Muscle layer of colon (tissue), 2 donors: ENCODE measurements at regions not wholly inside any gene's neighbourhood (a gene's known extent, or its start where the extent isn't known, plus 50 kb on each side); places are given as distances from the start of the nearest gene placed in this dataset.
"Not testable (repeated sequence)": the region's sequence is repeated elsewhere in the genome, so short reads cannot be mapped to it uniquely, and the experiment has no call there.

Experiments
- H3K27ac ChIP-seq: one replicate; pipeline ENCODE4 v1.7.0; 2013; ENCODE audit warnings: low read depth, mild to moderate bottlenecking, low read length, moderate library complexity
- H3K27me3 ChIP-seq, 2 donors: one replicate each; pipeline ENCODE4 v1.7.0; 2013; ENCODE audit warnings: low read length in 2 of 2, mild to moderate bottlenecking in 2 of 2; ENCODE audit not compliant: insufficient read depth in 2 of 2, control insufficient read depth in 1 of 2
- H3K36me3 ChIP-seq: one replicate; pipeline ENCODE4 v1.7.0; 2013; ENCODE audit warnings: mild to moderate bottlenecking, low read length; ENCODE audit not compliant: insufficient read depth
- H3K4me1 ChIP-seq: one replicate; pipeline ENCODE4 v1.7.0; 2013; ENCODE audit warnings: mild to moderate bottlenecking, low read length; ENCODE audit not compliant: insufficient read depth
- H3K4me3 ChIP-seq, 2 donors: one replicate each; pipeline ENCODE4 v1.7.0; 2013; ENCODE audit warnings: low read length in 2 of 2, low read depth in 1 of 2, mild to moderate bottlenecking in 1 of 2, moderate library complexity in 1 of 2
- H3K9ac ChIP-seq: one replicate; pipeline ENCODE4 v1.7.0; 2013; ENCODE audit warnings: low read length
- H3K9me3 ChIP-seq: one replicate; pipeline ENCODE4 v1.7.0; 2013; ENCODE audit warnings: mild to moderate bottlenecking, low read length
- donor health status: abdominal sarcoma.
- donor health status: Adenocarcinoma of cecum.

- Histone ChIP-seq H3K4me1 (peaks cover 4% of the 10 kb centered on the region), H3K36me3 (no peaks in the 10 kb centered on the region), H3K9ac (no peak overlapping the region), H3K27me3 (no peaks in the 10 kb centered on the region), H3K4me3 (no peak overlapping the region), H3K9me3 (no peaks in the 10 kb centered on the region), H3K27ac (no peak overlapping the region)
These were observed 85.7 kb downstream of the GLUL start for GRCh38 chr1:182305861-182306260.

DNA sequence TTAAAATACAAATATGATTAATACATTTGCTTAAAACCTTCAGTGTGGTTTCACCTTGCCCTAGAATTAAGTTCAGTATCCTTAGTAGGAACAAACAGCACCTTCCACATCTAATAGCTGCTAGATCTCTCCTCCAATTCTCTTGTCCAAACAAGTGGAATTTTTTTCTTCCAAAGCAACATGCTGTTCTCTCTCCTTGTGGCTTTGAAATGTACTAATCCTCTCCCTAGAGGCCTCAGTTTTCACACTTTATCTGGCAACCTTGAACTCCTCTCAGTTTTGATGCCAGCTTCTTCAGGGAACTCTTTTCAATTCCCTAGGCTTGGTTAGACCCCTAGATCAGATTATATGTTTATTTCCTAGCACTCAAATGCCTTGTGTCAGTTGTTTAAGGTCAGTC is 87.0 kb downstream of the GLUL start:
- no peaks in the 10 kb centered on the region for H3K27me3 ChIP-seq
- H3K9me3 ChIP-seq, result no peaks in the 10 kb centered on the region
- H3K4me1 ChIP-seq, result peaks cover 4% of the 10 kb centered on the region
- H3K4me3 ChIP-seq, result no peak overlapping the region
- H3K36me3 ChIP-seq, result no peaks in the 10 kb centered on the region
- no peak overlapping the region for H3K9ac ChIP-seq
- no peak overlapping the region for H3K27ac ChIP-seq

DNA sequence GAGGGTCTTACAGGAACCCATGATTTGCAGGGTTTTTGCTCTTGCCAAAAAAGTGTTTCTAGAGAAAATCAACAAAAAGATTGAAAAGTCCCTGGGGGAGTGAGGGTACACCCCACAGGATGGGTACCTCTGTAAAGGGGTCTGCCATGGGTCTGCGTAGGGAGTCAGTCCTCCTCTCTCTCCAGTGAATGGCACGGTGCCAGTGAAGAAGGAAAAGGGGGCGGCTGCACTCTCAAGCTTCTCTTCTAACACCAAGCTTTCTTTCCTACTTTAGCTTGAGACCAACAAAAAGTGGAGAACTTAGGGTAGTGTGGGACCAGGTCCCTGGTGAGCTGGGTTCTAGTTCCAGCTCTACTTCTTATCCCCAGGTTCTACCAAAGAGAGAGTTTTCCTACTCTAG is 87.4 kb downstream of the GLUL start:
- H3K27me3 ChIP-seq, result no peaks in the 10 kb centered on the region
- H3K4me3 ChIP-seq, result no peak overlapping the region
- H3K27ac ChIP-seq, result no peak overlapping the region
- no peaks in the 10 kb centered on the region for H3K9me3 ChIP-seq
- no peaks in the 10 kb centered on the region for H3K36me3 ChIP-seq
- H3K4me1 ChIP-seq, result peaks cover 4% of the 10 kb centered on the region
- H3K9ac ChIP-seq, result no peak overlapping the region

DNA sequence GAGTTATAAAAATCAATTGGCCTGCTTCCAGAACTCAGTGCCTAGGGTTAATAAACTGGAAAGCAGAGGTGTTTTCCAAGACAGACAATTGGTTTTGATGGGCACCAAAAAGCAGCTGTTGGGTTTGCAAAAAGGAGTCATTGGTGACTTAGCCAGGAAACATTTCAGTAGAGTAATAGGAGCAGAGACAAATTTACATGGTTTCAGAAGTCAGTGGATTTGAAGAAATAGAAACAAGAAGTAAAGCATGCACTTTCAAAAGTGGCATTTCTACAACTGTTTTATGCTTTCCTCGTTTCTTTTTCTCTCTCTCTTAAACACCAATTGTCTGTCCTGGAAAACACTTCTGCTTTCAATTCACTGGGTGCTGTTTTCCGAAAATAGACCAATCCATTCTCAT is 87.8 kb downstream of the GLUL start:
- H3K4me3 ChIP-seq, result no peak overlapping the region
- H3K27ac ChIP-seq, result no peak overlapping the region
- H3K9ac ChIP-seq, result no peak overlapping the region
- no peaks in the 10 kb centered on the region for H3K9me3 ChIP-seq
- no peaks in the 10 kb centered on the region for H3K27me3 ChIP-seq
- no peaks in the 10 kb centered on the region for H3K36me3 ChIP-seq
- H3K4me1 ChIP-seq, result peaks cover 4% of the 10 kb centered on the region

DNA sequence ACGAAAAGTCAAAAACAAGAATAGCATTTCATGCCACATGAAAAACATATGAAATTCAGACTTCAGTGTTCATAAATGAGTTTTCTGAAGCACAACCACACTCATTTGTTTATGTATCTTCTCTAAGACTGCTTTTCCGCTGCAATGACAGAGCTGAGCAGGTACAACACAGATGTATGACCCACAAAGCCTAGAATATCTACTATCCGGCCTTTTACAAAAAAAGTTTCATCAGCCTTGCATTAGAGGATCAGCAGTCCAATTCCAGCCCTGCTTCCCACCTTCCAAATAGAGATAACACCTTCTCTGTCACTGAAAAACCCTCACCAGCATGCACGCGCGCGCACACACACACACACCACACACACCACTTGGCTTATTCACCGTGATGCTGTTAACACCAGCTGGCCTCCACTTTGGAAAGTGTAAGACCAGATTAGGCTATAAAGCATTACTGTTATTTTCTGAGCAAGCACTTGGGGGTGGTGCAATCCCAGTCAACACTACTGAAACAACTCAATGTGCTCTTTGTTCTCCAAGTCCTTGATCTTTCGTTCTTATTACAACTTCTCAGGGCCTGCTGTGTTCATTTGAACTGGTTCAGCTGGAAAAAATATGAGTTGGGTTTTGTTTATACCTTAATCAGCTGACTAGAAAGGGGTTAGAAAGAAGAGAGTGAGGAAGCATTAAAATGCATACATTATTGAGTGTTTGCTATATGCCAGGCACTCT is 90.0 kb downstream of the GLUL start:
- H3K27me3 ChIP-seq, result no peaks in the 10 kb centered on the region
- H3K4me3 ChIP-seq, result no peak overlapping the region
- H3K36me3 ChIP-seq, result no peaks in the 10 kb centered on the region
- H3K9me3 ChIP-seq, result no peaks in the 10 kb centered on the region
- no peak overlapping the region for H3K27ac ChIP-seq
- H3K4me1 ChIP-seq, result peaks cover 4% of the 10 kb centered on the region
- H3K9ac ChIP-seq, result no peak overlapping the region

- Histone ChIP-seq H3K9ac (no peak overlapping the region), H3K27ac (no peak overlapping the region)
These were observed 90.6 kb downstream of the GLUL start for GRCh38 chr1:182301026-182301436.

DNA sequence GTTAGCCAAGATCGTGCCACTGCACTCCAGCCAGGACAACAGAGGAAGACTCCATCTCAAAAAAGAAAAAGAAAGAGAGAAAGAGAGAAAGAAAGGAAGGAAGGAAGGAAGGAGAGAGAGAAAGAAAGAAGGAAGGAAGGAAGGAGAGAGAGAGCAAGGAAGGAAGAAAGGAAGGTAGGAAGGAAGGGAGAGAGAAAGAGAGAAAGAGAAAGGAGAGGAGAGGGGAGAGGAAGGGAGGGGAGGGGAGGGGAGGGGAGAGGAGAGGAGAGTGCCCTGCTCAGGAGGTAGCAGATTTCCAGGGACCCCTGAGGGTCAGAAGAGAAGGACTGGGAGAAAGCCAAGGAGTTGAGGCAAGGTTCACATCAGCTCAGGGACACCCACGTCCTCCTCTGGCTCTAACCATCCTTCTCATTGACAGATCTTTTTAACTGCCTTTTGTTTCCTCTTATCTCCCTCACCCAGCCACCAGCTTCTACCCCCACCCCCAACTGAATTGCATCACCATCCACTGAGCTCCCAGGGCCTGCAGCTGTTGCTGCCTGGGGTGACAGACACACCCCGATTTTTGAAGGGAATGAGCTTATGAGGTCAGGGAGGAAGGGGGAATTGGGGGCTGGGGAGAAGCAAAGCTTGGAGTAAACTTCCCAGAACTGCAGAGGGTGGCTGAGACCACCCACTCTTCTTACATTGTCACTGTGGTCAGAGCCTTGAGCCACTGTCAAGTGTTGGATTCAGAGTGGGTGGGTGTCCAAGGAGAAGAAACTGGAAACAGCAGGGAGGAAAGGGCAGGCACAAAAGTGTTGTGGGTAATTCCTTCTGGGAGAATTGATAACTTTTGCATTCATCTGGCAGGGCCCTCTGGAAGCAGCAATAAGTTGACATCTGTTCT is 91.6 kb downstream of the GLUL start:
- Histone ChIP-seq H3K9me3 (no peaks in the 10 kb centered on the region), H3K4me3 (no peak overlapping the region), H3K27ac (no peak overlapping the region), H3K36me3 (no peaks in the 10 kb centered on the region), H3K27me3 (no peaks in the 10 kb centered on the region), H3K9ac (no peak overlapping the region), H3K4me1 (peaks cover 4% of the 10 kb centered on the region)

More at GRCh38 chr1:182301026-182301436, 90.6 kb downstream of the GLUL start:
- Histone ChIP-seq H3K27me3 (no peaks in the 10 kb centered on the region), H3K9me3 (no peaks in the 10 kb centered on the region), H3K4me3 (no peak overlapping the region), H3K36me3 (no peaks in the 10 kb centered on the region), H3K4me1 (peaks cover 4% of the 10 kb centered on the region)

DNA sequence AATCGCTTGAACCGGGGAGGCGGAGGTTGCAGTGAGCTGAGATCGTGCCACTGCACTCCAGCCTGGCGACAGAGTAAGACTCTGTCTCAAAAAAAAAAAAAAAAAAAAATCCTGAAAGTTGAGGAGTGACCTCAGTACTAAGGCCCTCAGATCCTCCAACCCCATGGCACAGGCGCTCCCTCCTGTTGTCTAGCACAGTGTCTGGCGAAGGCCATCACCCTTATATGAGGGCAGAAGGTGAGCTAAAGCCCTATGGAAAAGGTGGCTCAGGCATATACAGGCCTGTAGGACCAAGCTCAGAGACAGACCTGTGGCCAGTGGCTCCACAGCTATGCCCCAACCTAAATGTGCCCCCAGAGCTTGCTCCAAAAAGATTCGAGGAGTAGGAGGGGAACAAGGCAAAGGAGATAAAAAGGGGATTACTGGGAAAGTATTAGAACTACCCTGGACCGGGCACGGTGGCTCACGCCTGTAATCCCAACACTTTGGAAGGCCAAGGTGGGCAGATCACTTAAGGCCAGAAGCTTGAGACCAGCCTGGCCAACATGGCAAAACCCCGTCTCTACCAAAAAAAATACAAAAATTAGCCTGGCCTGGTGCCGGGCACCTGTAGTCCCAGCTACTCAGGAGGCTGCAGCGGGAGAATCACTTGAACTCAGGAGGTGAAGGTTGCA is 92.4 kb downstream of the GLUL start:
- H3K4me3 ChIP-seq, H3K27me3 ChIP-seq, H3K9me3 ChIP-seq, H3K27ac ChIP-seq, H3K36me3 ChIP-seq, H3K9ac ChIP-seq, H3K4me1 ChIP-seq: not testable (repeated sequence)

GRCh38 chr1:182297335-182297734 is 94.3 kb downstream of the GLUL start:
- no peaks in the 10 kb centered on the region for H3K9me3 ChIP-seq
- no peaks in the 10 kb centered on the region for H3K36me3 ChIP-seq
- no peak overlapping the region for H3K4me3 ChIP-seq
- no peak overlapping the region for H3K9ac ChIP-seq
- no peaks in the 10 kb centered on the region for H3K27me3 ChIP-seq
- no peak overlapping the region for H3K27ac ChIP-seq
- no peaks in the 10 kb centered on the region for H3K4me1 ChIP-seq

DNA sequence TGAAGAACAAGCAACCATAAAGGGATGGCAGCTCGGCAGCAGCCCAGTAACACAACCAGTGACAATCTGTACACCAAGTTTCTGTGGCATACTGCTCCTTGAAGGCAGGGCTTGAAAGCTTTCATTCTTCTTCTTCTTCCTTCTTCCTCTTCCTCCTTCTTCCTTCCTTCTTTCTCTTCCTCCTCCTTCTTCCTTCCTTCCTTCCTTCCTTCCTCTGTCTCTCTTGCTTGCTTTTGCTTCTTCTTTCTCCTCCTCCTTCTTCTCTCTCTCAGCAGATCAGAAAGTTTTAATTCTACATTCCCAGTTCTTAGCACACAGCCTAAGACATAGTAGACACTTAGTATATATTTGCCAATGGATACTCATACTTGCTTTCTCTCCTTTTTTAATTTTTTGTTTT is 95.9 kb downstream of the GLUL start:
- Histone ChIP-seq H3K36me3 (no peaks in the 10 kb centered on the region), H3K4me1 (peaks cover 7% of the 10 kb centered on the region), H3K27ac (no peak overlapping the region), H3K9me3 (no peaks in the 10 kb centered on the region), H3K27me3 (no peaks in the 10 kb centered on the region), H3K4me3 (no peak overlapping the region), H3K9ac (no peak overlapping the region)

DNA sequence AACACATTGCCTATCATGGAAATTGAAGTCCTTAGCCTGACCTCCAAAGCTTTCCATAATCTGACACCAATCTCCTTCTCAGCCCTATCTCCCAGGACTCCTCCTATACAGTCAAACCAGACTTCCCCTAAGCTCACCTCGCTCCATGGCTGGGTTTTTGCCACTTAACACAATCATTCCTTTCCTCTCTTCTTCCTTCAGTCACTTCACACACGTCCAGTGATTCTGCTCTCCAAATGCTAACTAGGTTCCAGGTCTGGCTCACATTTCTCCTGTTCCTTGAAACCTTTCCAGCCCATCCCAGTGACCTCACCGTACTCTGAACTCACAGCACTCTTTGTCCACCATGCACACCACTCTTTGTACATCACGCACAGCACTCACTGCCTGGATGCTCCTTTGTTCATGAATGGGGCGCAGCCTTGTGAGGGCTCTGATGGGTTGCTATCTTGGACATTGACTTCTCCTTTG is 98.4 kb downstream of the GLUL start:
- Histone ChIP-seq H3K27me3 (no peaks in the 10 kb centered on the region), H3K9me3 (no peaks in the 10 kb centered on the region), H3K36me3 (no peaks in the 10 kb centered on the region), H3K9ac (no peak overlapping the region), H3K27ac (no peak overlapping the region), H3K4me3 (no peak overlapping the region), H3K4me1 (peaks cover 23% of the 10 kb centered on the region)
